Smooth muscle cell (in vitro differentiated cells): ENCODE measurements at regions not wholly inside any gene's neighbourhood (a gene's known extent, or its start where the extent isn't known, plus 50 kb on each side); places are given as distances from the start of the nearest gene placed in this dataset.

Experiments
- DNase-seq: peaks from one replicate; lab custom pipeline; 2025; ENCODE audit not compliant: unreplicated experiment; lab: John Stamatoyannopoulos, UW
- H2AFZ ChIP-seq: fragments of 200-600 bp; sonication (generic); 2 replicates; pipeline ENCODE4 v1.6.0; 2016; ENCODE audit warnings: antibody characterized with exemption, low read depth, mild to moderate bottlenecking
- H3F3A ChIP-seq: fragments of 200-600 bp; sonication (generic); 2 replicates; pipeline ENCODE4 v1.6.0; 2017; ENCODE audit warnings: antibody characterized with exemption, low read depth
- H3K27ac ChIP-seq: fragments of 200-600 bp; sonication (generic); 2 replicates; pipeline ENCODE4 v1.5.1; 2016; ENCODE audit warnings: low read depth, mild to moderate bottlenecking
- H3K27me3 ChIP-seq: fragments of 200-600 bp; sonication (generic); 2 replicates; pipeline ENCODE4 v1.6.1; 2016; ENCODE audit warnings: low read depth, mild to moderate bottlenecking
- H3K36me3 ChIP-seq: fragments of 200-600 bp; sonication (generic); 2 replicates; pipeline ENCODE4 v1.5.1; 2016; ENCODE audit warnings: low read depth
- H3K4me1 ChIP-seq: fragments of 200-600 bp; sonication (generic); 2 replicates; pipeline ENCODE4 v1.5.1; 2016; ENCODE audit warnings: low read depth
- H3K4me2 ChIP-seq: fragments of 200-600 bp; sonication (generic); 2 replicates; pipeline ENCODE4 v1.6.0; 2016; ENCODE audit warnings: mild to moderate bottlenecking
- H3K4me3 ChIP-seq: fragments of 200-600 bp; sonication (generic); 2 replicates; pipeline ENCODE4 v1.5.1; 2016; ENCODE audit warnings: mild to moderate bottlenecking
- H3K79me2 ChIP-seq: fragments of 200-600 bp; sonication (generic); 2 replicates; pipeline ENCODE4 v1.6.0; 2016; ENCODE audit warnings: low read depth, mild to moderate bottlenecking
- H3K9ac ChIP-seq: fragments of 200-600 bp; sonication (generic); 2 replicates; pipeline ENCODE4 v1.6.0; 2016; ENCODE audit warnings: low read depth
- H3K9me3 ChIP-seq: fragments of 200-600 bp; sonication (generic); replicated peaks from 2 replicates; pipeline ENCODE4 v1.5.1; 2016; ENCODE audit warnings: low read depth
- H4K20me1 ChIP-seq: fragments of 200-600 bp; sonication (generic); 2 replicates; pipeline ENCODE4 v1.6.0; 2016; ENCODE audit warnings: low read depth
- WGBS: methylation state at CpG from one replicate; pipeline ENCODE4 v1.1.7; 2016; ENCODE audit warnings: low lambda C conversion rate; 5-methylcytosine and 5-hydroxymethylcytosine counted together
- TF ChIP-seq, protein P1 (sequence below): fragments of 200-600 bp; sonication (generic); IDR thresholded peaks from 2 replicates; pipeline ENCODE4 v1.5.1; 2017; ENCODE audit warnings: borderline replicate concordance, mild to moderate bottlenecking, antibody characterized with exemption; ENCODE audit not compliant: insufficient read depth, poor library complexity, severe bottlenecking

DNA sequence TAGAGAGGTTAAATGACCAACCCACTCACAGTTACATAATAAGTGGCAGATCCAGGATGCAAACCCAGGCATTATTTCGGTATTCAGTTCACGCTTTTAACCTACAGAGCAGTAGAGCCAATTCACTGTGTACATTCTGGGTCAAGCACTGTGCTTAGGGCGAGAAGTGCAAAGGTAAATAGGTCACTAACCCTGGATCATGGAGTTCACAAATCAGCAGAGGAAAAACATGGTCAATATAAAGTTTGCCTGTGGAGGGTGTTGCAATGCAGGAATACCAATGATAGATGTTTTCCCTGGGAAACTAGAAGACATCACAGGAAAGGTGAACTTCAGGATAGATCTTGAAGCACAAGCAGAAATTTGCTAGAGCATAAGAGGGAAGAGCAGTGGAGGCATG is 253.4 kb upstream of the NFIA start:
- Histone ChIP-seq H3K4me1 (no peaks in the 10 kb centered on the region), H3F3A (peaks cover 5% of the 10 kb centered on the region), H4K20me1 (no peaks in the 10 kb centered on the region), H3K4me2 (no peak overlapping the region), H3K36me3 (no peaks in the 10 kb centered on the region), H3K9me3 (no peaks in the 10 kb centered on the region), H3K9ac (no peak overlapping the region), H3K27me3 (no peaks in the 10 kb centered on the region), H3K79me2 (no peaks in the 10 kb centered on the region), H3K4me3 (no peak overlapping the region), H3K27ac (no peak overlapping the region), H2AFZ (no peak overlapping the region)
- WGBS, result 94% methylated on average over 3 of the region's 3 CpGs
- DNase-seq, result no peak
- TF ChIP-seq, protein P1, sequence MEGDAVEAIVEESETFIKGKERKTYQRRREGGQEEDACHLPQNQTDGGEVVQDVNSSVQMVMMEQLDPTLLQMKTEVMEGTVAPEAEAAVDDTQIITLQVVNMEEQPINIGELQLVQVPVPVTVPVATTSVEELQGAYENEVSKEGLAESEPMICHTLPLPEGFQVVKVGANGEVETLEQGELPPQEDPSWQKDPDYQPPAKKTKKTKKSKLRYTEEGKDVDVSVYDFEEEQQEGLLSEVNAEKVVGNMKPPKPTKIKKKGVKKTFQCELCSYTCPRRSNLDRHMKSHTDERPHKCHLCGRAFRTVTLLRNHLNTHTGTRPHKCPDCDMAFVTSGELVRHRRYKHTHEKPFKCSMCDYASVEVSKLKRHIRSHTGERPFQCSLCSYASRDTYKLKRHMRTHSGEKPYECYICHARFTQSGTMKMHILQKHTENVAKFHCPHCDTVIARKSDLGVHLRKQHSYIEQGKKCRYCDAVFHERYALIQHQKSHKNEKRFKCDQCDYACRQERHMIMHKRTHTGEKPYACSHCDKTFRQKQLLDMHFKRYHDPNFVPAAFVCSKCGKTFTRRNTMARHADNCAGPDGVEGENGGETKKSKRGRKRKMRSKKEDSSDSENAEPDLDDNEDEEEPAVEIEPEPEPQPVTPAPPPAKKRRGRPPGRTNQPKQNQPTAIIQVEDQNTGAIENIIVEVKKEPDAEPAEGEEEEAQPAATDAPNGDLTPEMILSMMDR, result no peak

GRCh38 chr1:60826320-60827094 is 255.9 kb upstream of the NFIA start:
- peaks cover 5% of the 10 kb centered on the region for H3F3A ChIP-seq
- no peaks in the 10 kb centered on the region for H3K27me3 ChIP-seq
- H3K4me2 ChIP-seq, result no peak overlapping the region
- no peak for DNase-seq
- no peaks in the 10 kb centered on the region for H3K79me2 ChIP-seq
- TF ChIP-seq, protein P1, result no peak
- no peaks in the 10 kb centered on the region for H3K36me3 ChIP-seq
- H3K27ac ChIP-seq, result no peak overlapping the region
- no peak overlapping the region for H3K9ac ChIP-seq
- H3K4me3 ChIP-seq, result no peak overlapping the region
- H3K9me3 ChIP-seq, result no peaks in the 10 kb centered on the region
- no peak overlapping the region for H2AFZ ChIP-seq
- no peaks in the 10 kb centered on the region for H3K4me1 ChIP-seq
- 95% methylated on average over 2 of the region's 2 CpGs for WGBS
- H4K20me1 ChIP-seq, result no peaks in the 10 kb centered on the region

GRCh38 chr1:60825593-60825992 is 256.8 kb upstream of the NFIA start:
- WGBS, result 86% methylated on average over 1 of the region's 1 CpG
- no peaks in the 10 kb centered on the region for H3K79me2 ChIP-seq
- no peak for DNase-seq

More at GRCh38 chr1:60825593-60825992, 256.8 kb upstream of the NFIA start:
- H2AFZ ChIP-seq, result no peak overlapping the region
- H3K27me3 ChIP-seq, result no peaks in the 10 kb centered on the region
- no peaks in the 10 kb centered on the region for H4K20me1 ChIP-seq
- no peak overlapping the region for H3K4me3 ChIP-seq
- TF ChIP-seq, protein P1, result peak; percentile 9
- H3K9me3 ChIP-seq, result no peaks in the 10 kb centered on the region
- no peaks in the 10 kb centered on the region for H3K36me3 ChIP-seq
- no peak overlapping the region for H3K9ac ChIP-seq
- H3F3A ChIP-seq, result peaks cover 5% of the 10 kb centered on the region
- no peak overlapping the region for H3K27ac ChIP-seq
- H3K4me1 ChIP-seq, result no peaks in the 10 kb centered on the region
- H3K4me2 ChIP-seq, result no peak overlapping the region
